Kasumi-1 (cell line): ENCODE measurements at regions not wholly inside any gene's neighbourhood (a gene's known extent, or its start where the extent isn't known, plus 50 kb on each side); places are given as distances from the start of the nearest gene placed in this dataset.
"Not testable (repeated sequence)": the region's sequence is repeated elsewhere in the genome, so short reads cannot be mapped to it uniquely, and the experiment has no call there.

ENCODE experiments used
- DNase-seq, 2 experiments: peaks; one replicate each; lab custom pipeline; 2025; lab: John Stamatoyannopoulos, UW

- no peak for DNase-seq
Measured at GRCh38 chr17:72175787-72176515, 55.1 kb downstream of the SOX9 start.

- DNase-seq: no peak
Measured at GRCh38 chr17:72176516-72176851, 55.7 kb downstream of the SOX9 start.

GRCh38 chr17:72176951-72177660 lies 56.3 kb downstream of the SOX9 start:
- no peak for DNase-seq

- no peak for DNase-seq
Measured at GRCh38 chr17:72177738-72178137, 56.9 kb downstream of the SOX9 start.

- DNase-seq: no peak
Measured at GRCh38 chr17:72182371-72182873, 61.6 kb downstream of the SOX9 start.

GRCh38 chr17:72183194-72183685 lies 62.4 kb downstream of the SOX9 start:
- DNase-seq: no peak

- no peak for DNase-seq
Measured at GRCh38 chr17:72184805-72185204, 64.0 kb downstream of the SOX9 start.

- DNase-seq: no peak
Measured at GRCh38 chr17:72185564-72185963, 64.7 kb downstream of the SOX9 start.

GRCh38 chr17:72187556-72187955 lies 66.7 kb downstream of the SOX9 start:
- no peak for DNase-seq

- no peak for DNase-seq
Measured at GRCh38 chr17:72188801-72189200, 68.0 kb downstream of the SOX9 start.

- no peak for DNase-seq
Measured at GRCh38 chr17:72189768-72190593, 69.2 kb downstream of the SOX9 start.

GRCh38 chr17:72191356-72191755 lies 70.5 kb downstream of the SOX9 start:
- no peak for DNase-seq

GRCh38 chr17:72191921-72192799 lies 71.3 kb downstream of the SOX9 start:
- no peak for DNase-seq

GRCh38 chr17:72192800-72193192 lies 72.0 kb downstream of the SOX9 start:
- DNase-seq: no peak

- DNase-seq: no peak
Measured at GRCh38 chr17:72193391-72194106, 72.7 kb downstream of the SOX9 start.

GRCh38 chr17:72194107-72194440 lies 73.3 kb downstream of the SOX9 start:
- not testable (repeated sequence) for DNase-seq

- DNase-seq: no peak
Measured at GRCh38 chr17:72199256-72199655, 78.4 kb downstream of the SOX9 start.

- DNase-seq: no peak
Measured at GRCh38 chr17:72204742-72205141, 83.9 kb downstream of the SOX9 start.

GRCh38 chr17:72205357-72205756 lies 84.5 kb downstream of the SOX9 start:
- DNase-seq: no peak

GRCh38 chr17:72205822-72206221 lies 85.0 kb downstream of the SOX9 start:
- no peak for DNase-seq

- DNase-seq: no peak
Measured at GRCh38 chr17:72206376-72206775, 85.6 kb downstream of the SOX9 start.
